A673 (cell line): ENCODE measurements at regions not wholly inside any gene's neighbourhood (a gene's known extent, or its start where the extent isn't known, plus 50 kb on each side); places are given as distances from the start of the nearest gene placed in this dataset.

Source experiments
- EZH2 ChIP-seq: fragments of 200-600 bp; sonication (generic); IDR thresholded peaks from 2 replicates; pipeline ENCODE4 v1.6.1; 2017; ENCODE audit warnings: borderline replicate concordance, low read depth, mild to moderate bottlenecking, mixed read lengths, antibody characterized with exemption, low read length; ENCODE audit not compliant: poor library complexity, severe bottlenecking
- TF ChIP-seq, protein P1 (sequence below): fragments of 300-800, 200-600 bp; sonication (generic); conservative IDR thresholded peaks from 2 replicates; pipeline ENCODE4 v1.5.1; 2017; ENCODE audit warnings: low read depth, mild to moderate bottlenecking, antibody characterized with exemption, low read length, moderate library complexity, mixed read lengths

DNA sequence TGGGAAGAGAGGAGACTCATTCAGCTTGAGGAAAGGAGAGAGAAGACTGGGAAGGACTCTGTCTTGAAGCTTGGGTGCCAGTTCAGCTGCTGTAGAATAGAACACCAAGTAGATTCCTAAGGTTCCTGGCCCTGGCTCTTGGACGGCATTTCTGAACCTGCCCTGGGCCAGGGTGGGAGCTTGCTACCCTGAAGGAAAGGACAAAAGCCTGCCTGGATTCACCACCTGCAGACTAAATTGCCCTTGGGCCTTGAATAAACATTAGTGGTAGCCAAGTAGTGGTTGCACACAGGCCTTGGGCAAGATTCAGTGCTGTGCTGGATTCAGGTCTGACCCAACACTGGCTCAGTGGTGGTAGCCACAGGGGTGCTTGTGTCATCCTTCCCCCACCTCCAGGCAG, 588.4 kb upstream of the AMOT start:
- TF ChIP-seq, protein P1, sequence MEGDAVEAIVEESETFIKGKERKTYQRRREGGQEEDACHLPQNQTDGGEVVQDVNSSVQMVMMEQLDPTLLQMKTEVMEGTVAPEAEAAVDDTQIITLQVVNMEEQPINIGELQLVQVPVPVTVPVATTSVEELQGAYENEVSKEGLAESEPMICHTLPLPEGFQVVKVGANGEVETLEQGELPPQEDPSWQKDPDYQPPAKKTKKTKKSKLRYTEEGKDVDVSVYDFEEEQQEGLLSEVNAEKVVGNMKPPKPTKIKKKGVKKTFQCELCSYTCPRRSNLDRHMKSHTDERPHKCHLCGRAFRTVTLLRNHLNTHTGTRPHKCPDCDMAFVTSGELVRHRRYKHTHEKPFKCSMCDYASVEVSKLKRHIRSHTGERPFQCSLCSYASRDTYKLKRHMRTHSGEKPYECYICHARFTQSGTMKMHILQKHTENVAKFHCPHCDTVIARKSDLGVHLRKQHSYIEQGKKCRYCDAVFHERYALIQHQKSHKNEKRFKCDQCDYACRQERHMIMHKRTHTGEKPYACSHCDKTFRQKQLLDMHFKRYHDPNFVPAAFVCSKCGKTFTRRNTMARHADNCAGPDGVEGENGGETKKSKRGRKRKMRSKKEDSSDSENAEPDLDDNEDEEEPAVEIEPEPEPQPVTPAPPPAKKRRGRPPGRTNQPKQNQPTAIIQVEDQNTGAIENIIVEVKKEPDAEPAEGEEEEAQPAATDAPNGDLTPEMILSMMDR, result no peak
- TF ChIP-seq EZH2, result no peak
